ENCODE measurements at regions not wholly inside any gene's neighbourhood (a gene's known extent, or its start where the extent isn't known, plus 50 kb on each side); places are given as distances from the start of the nearest gene placed in this dataset.

DNA sequence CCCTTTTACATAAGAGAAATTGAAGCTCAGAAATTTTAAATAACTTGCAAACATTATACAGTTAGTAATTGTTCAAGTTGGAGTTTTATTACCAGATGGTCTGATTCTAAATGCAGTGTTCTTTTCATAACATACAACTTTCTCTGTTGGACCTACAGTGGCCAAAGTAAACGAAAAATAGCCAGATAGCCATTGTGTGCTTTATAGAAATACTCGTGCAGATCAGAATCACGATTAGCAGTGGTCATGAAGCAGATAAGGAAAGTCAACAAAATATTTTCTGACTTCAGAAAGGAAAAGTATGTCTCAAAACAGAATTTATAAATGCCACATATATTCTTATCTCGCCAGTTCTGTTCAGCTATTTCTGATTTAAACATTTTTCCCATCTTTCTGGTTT is 436.9 kb downstream of the CNTN6 start:
- Histone ChIP-seq H3K27me3 (replicated peaks; ENCODE audit: insufficient read depth, low read length) (no peaks in the 10 kb centered on the region), H3K9me3 (replicated peaks; ENCODE audit: insufficient read depth, low read length) (no peaks in the 10 kb centered on the region), H3K4me1 (ENCODE audit: low read length) (peaks cover 30% of the 10 kb centered on the region), H3K79me2 (ENCODE audit: low read length) (no peaks in the 10 kb centered on the region), H3K27ac (ENCODE audit: low read length) (no peak overlapping the region), H3K9me2 (replicated peaks; ENCODE audit: insufficient read depth, low read length) (no peaks in the 10 kb centered on the region), H3K4me3 (ENCODE audit: low read length) (no peak overlapping the region), H3F3A (ENCODE audit: insufficient read depth, low read length) (no peaks in the 10 kb centered on the region), H3K9ac (ENCODE audit: low read length) (no peak overlapping the region), H3K4me2 (ENCODE audit: low read depth, low read length) (no peak overlapping the region), H4K20me1 (ENCODE audit: insufficient read depth, low read length) (no peaks in the 10 kb centered on the region), H2AFZ (ENCODE audit: low read length) (no peak overlapping the region), H3K36me3 (replicated peaks; ENCODE audit: insufficient read depth, low read length) (no peaks in the 10 kb centered on the region)
- DNase-seq = no peak
- TF ChIP-seq EZH2 (optimal IDR thresholded peaks at IDR 0.05; ENCODE audit: low read depth, low read length) (no peak), EZH2phosphoT487 (IDR thresholded peaks at IDR 0.05; ENCODE audit: low read length) (no peak)
- TF ChIP-seq, protein P1, sequence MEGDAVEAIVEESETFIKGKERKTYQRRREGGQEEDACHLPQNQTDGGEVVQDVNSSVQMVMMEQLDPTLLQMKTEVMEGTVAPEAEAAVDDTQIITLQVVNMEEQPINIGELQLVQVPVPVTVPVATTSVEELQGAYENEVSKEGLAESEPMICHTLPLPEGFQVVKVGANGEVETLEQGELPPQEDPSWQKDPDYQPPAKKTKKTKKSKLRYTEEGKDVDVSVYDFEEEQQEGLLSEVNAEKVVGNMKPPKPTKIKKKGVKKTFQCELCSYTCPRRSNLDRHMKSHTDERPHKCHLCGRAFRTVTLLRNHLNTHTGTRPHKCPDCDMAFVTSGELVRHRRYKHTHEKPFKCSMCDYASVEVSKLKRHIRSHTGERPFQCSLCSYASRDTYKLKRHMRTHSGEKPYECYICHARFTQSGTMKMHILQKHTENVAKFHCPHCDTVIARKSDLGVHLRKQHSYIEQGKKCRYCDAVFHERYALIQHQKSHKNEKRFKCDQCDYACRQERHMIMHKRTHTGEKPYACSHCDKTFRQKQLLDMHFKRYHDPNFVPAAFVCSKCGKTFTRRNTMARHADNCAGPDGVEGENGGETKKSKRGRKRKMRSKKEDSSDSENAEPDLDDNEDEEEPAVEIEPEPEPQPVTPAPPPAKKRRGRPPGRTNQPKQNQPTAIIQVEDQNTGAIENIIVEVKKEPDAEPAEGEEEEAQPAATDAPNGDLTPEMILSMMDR (IDR thresholded peaks at IDR 0.05; ENCODE audit: low read length) = no peak

DNA sequence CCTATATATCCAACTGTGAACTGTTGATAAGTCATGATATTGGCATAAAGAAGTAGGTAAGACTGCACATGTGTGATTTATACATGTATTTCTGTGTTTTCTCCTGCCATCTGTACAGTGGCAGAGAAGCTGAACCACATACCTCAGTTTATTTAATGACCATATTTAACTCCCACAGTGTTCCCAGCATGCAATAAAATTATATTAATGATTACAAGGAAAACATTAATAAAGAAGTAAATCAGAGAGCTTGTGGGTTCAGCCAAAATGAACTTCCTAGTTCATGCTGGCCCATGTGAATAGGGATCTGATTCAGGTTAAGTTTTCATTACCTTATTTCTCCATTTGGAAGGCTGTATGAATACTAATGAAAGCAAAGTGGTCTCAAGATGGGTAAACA is 439.2 kb downstream of the CNTN6 start:
- H3K27me3 ChIP-seq (replicated peaks; ENCODE audit: insufficient read depth, low read length) = no peaks in the 10 kb centered on the region
- H2AFZ ChIP-seq (ENCODE audit: low read length) = no peak overlapping the region
- no peak overlapping the region for H3K9ac ChIP-seq (ENCODE audit: low read length)
- H3K4me2 ChIP-seq (ENCODE audit: low read depth, low read length) = no peak overlapping the region
- H3K9me2 ChIP-seq (replicated peaks; ENCODE audit: insufficient read depth, low read length) = no peaks in the 10 kb centered on the region
- no peaks in the 10 kb centered on the region for H3F3A ChIP-seq (ENCODE audit: insufficient read depth, low read length)
- H3K36me3 ChIP-seq (replicated peaks; ENCODE audit: insufficient read depth, low read length) = no peaks in the 10 kb centered on the region
- no peaks in the 10 kb centered on the region for H4K20me1 ChIP-seq (ENCODE audit: insufficient read depth, low read length)
- DNase-seq = no peak
- H3K4me1 ChIP-seq (ENCODE audit: low read length) = peaks cover 30% of the 10 kb centered on the region
- no peak for TF ChIP-seq EZH2 (optimal IDR thresholded peaks at IDR 0.05; ENCODE audit: low read depth, low read length)
- no peak for TF ChIP-seq EZH2phosphoT487 (IDR thresholded peaks at IDR 0.05; ENCODE audit: low read length)
- TF ChIP-seq, protein P1 (IDR thresholded peaks at IDR 0.05; ENCODE audit: low read length) = no peak
- H3K9me3 ChIP-seq (replicated peaks; ENCODE audit: insufficient read depth, low read length) = no peaks in the 10 kb centered on the region
- no peak overlapping the region for H3K4me3 ChIP-seq (ENCODE audit: low read length)
- H3K27ac ChIP-seq (ENCODE audit: low read length) = no peak overlapping the region
- H3K79me2 ChIP-seq (ENCODE audit: low read length) = no peaks in the 10 kb centered on the region

DNA sequence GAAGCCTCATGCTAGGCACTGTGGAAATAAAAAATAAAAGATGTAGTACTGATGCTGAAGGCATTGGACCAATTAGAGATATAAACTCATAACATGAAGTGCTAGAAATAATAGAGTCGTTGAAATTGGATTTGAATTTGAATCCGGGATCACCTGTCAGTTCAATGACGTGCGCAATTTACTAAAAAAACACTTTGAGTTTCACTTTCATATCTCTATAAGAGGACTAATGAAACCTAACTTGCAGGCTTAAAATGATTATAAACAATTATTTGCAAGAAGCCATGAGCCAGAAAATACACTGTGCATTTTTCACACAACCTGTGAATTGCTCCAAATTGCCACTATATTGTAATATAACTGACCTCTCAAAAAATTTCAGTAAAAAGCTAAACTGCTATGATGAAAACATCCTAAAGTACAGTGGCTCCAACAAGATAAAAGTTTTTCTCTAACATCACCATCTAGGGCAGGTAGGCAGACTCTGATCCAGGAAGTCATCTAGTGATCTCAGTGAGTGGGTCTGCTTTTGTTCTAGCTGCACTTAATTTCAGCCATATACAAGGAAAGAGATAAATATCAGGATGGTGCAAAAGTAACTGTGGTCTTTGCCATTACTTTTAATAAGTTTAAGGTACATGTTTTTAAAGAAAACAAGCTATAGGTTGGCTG is 440.2 kb downstream of the CNTN6 start:
- peak; percentile 88 for DNase-seq
- Histone ChIP-seq H4K20me1 (ENCODE audit: insufficient read depth, low read length) (no peaks in the 10 kb centered on the region), H3K4me2 (ENCODE audit: low read depth, low read length) (peak overlapping the region; percentile 33), H3K36me3 (replicated peaks; ENCODE audit: insufficient read depth, low read length) (no peaks in the 10 kb centered on the region), H3K4me1 (ENCODE audit: low read length) (peaks cover 29% of the 10 kb centered on the region), H3K9me3 (replicated peaks; ENCODE audit: insufficient read depth, low read length) (no peaks in the 10 kb centered on the region), H2AFZ (ENCODE audit: low read length) (peak overlapping the region; percentile 67), H3K9ac (ENCODE audit: low read length) (peak overlapping the region; percentile 24), H3K4me3 (ENCODE audit: low read length) (peak overlapping the region; percentile 20; the same call in 1 of the 2 replicates), H3K27ac (ENCODE audit: low read length) (peak overlapping the region; percentile 74), H3K9me2 (replicated peaks; ENCODE audit: insufficient read depth, low read length) (no peaks in the 10 kb centered on the region), H3K27me3 (replicated peaks; ENCODE audit: insufficient read depth, low read length) (no peaks in the 10 kb centered on the region), H3K79me2 (ENCODE audit: low read length) (no peaks in the 10 kb centered on the region), H3F3A (ENCODE audit: insufficient read depth, low read length) (no peaks in the 10 kb centered on the region)
- TF ChIP-seq, protein P1 (IDR thresholded peaks at IDR 0.05; ENCODE audit: low read length) = no peak
- no peak for TF ChIP-seq EZH2phosphoT487 (IDR thresholded peaks at IDR 0.05; ENCODE audit: low read length)
- no peak for TF ChIP-seq EZH2 (optimal IDR thresholded peaks at IDR 0.05; ENCODE audit: low read depth, low read length)
